Lower lobe of right lung (tissue), 2 donors: ENCODE measurements at regions not wholly inside any gene's neighbourhood (a gene's known extent, or its start where the extent isn't known, plus 50 kb on each side); places are given as distances from the start of the nearest gene placed in this dataset.

Source experiments
- ATAC-seq, 2 donors: fragments of 200-7000 bp; cut with Tn5 transposase; one replicate each; pipeline ENCODE4 v1.9.1; 2020 to 2022; ENCODE audit warnings: mild to moderate bottlenecking in 2 of 2, moderate library complexity in 2 of 2
- DNase-seq: peaks from one replicate; pipeline ENCODE4 v3.0.0-alpha.2; 2020
- H3K27ac ChIP-seq: fragments of 200-600 bp; one replicate; pipeline ENCODE4 v1.8.0; 2022
- H3K27me3 ChIP-seq: fragments of 200-600 bp; one replicate; pipeline ENCODE4 v1.8.0; 2022; ENCODE audit warnings: low read depth
- H3K36me3 ChIP-seq: fragments of 200-600 bp; one replicate; pipeline ENCODE4 v1.8.0; 2022; ENCODE audit warnings: mild to moderate bottlenecking
- H3K4me1 ChIP-seq: fragments of 200-600 bp; one replicate; pipeline ENCODE4 v1.8.0; 2022
- H3K4me3 ChIP-seq: fragments of 200-600 bp; one replicate; pipeline ENCODE4 v1.8.0; 2022; ENCODE audit warnings: mild to moderate bottlenecking
- H3K9me3 ChIP-seq: fragments of 200-600 bp; one replicate; pipeline ENCODE4 v1.8.0; 2022
- CTCF ChIP-seq: fragments of 200-600 bp; IDR thresholded peaks from one replicate; pipeline ENCODE4 v1.8.0; 2022; ENCODE audit warnings: antibody characterized with exemption, mild to moderate bottlenecking
- intact Hi-C: fragments of 100-400 bp; cut with DNase I; formaldehyde crosslinking; loops from one replicate; pipeline ENCODE4 v1.11.0; 2022
- donor health status: DM: no; HTN: yes; CAD: no; lungs with severe emphysema.

GRCh38 chr2:128449226-128450061, 130.8 kb upstream of the HS6ST1 start:
- Histone ChIP-seq H3K9me3 (no peaks in the 10 kb centered on the region), H3K36me3 (no peaks in the 10 kb centered on the region), H3K27ac (no peak overlapping the region), H3K27me3 (no peaks in the 10 kb centered on the region), H3K4me3 (no peak overlapping the region), H3K4me1 (peaks cover 4% of the 10 kb centered on the region)
- TF ChIP-seq CTCF: no peak
- no peak for DNase-seq
- intact Hi-C loops: no loop called here
- ATAC-seq: peak; percentile 11 to 15

GRCh38 chr2:128450211-128451024, 131.8 kb upstream of the HS6ST1 start:
- Histone ChIP-seq H3K27me3 (no peaks in the 10 kb centered on the region), H3K4me1 (peaks cover 4% of the 10 kb centered on the region), H3K27ac (no peak overlapping the region), H3K36me3 (no peaks in the 10 kb centered on the region), H3K9me3 (no peaks in the 10 kb centered on the region), H3K4me3 (no peak overlapping the region)
- ATAC-seq (no peak), DNase-seq (no peak)
- intact Hi-C loops: no loop called here
- no peak for TF ChIP-seq CTCF

- Histone ChIP-seq H3K36me3 (no peaks in the 10 kb centered on the region), H3K4me3 (no peak overlapping the region), H3K27me3 (no peaks in the 10 kb centered on the region), H3K27ac (no peak overlapping the region), H3K4me1 (peaks cover 4% of the 10 kb centered on the region), H3K9me3 (no peaks in the 10 kb centered on the region)
- DNase-seq (no peak), ATAC-seq (no peak)
- no peak for TF ChIP-seq CTCF
- intact Hi-C loops: no loop called here
Measured at GRCh38 chr2:128451084-128452023, 132.7 kb upstream of the HS6ST1 start.

GRCh38 chr2:128452024-128452411, 133.3 kb upstream of the HS6ST1 start:
- Histone ChIP-seq H3K27me3 (no peaks in the 10 kb centered on the region), H3K36me3 (no peaks in the 10 kb centered on the region), H3K4me3 (no peak overlapping the region), H3K27ac (no peak overlapping the region), H3K9me3 (no peaks in the 10 kb centered on the region), H3K4me1 (peaks cover under 1% of the 10 kb centered on the region)
- DNase-seq: no peak
- no peak for TF ChIP-seq CTCF
- intact Hi-C loops: no loop called here
- no peak for ATAC-seq
